Stimulated activated CD8-positive, alpha-beta memory T cell treated with anti-CD3 and anti-CD28 coated beads, Interleukin-12 subunit alpha, Interleukin-12 subunit beta, amount 100 ng/mL, for 24 hours (primary cell): ENCODE measurements at regions not wholly inside any gene's neighbourhood (a gene's known extent, or its start where the extent isn't known, plus 50 kb on each side); places are given as distances from the start of the nearest gene placed in this dataset.

Experiments
- DNase-seq: peaks from one replicate; pipeline ENCODE4 v3.0.0-alpha.2; 2020; ENCODE audit errors: extremely low read depth

- no peak for DNase-seq
Observed at GRCh38 chr6:98546376-98546775, 288.0 kb upstream of the POU3F2 start.

- DNase-seq, result no peak
Observed at GRCh38 chr6:98547151-98547550, 287.2 kb upstream of the POU3F2 start.

GRCh38 chr6:98547634-98548033 lies 286.7 kb upstream of the POU3F2 start:
- no peak for DNase-seq

GRCh38 chr6:98548301-98548700 lies 286.1 kb upstream of the POU3F2 start:
- no peak for DNase-seq

- no peak for DNase-seq
Observed at GRCh38 chr6:98560418-98560817, 274.0 kb upstream of the POU3F2 start.

- no peak for DNase-seq
Observed at GRCh38 chr6:98560841-98561240, 273.5 kb upstream of the POU3F2 start.

- no peak for DNase-seq
Observed at GRCh38 chr6:98566126-98566525, 268.2 kb upstream of the POU3F2 start.

- no peak for DNase-seq
Observed at GRCh38 chr6:98572579-98572978, 261.8 kb upstream of the POU3F2 start.

DNA sequence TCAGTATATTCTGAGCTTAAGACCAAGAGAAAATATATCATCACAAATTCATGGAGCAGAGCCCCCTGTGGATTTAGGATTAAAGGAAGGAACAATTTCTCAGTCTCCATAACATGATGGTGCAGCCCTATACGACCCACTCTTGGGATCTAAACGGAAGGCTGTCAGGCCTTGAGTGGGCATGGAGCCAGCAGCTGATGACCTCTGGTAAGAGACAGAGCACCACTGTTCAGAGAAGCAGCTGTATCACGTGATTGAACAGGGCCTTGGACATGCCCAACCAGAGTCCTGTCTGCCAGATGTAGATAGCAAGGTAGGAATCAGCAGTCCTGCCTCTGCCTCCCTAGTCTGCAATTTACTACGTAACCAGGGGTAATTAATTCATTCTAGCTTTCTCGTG lies 259.4 kb upstream of the POU3F2 start:
- no peak for DNase-seq

GRCh38 chr6:98576791-98577190 lies 257.6 kb upstream of the POU3F2 start:
- DNase-seq, result no peak

GRCh38 chr6:98578016-98578415 lies 256.4 kb upstream of the POU3F2 start:
- DNase-seq, result no peak

DNA sequence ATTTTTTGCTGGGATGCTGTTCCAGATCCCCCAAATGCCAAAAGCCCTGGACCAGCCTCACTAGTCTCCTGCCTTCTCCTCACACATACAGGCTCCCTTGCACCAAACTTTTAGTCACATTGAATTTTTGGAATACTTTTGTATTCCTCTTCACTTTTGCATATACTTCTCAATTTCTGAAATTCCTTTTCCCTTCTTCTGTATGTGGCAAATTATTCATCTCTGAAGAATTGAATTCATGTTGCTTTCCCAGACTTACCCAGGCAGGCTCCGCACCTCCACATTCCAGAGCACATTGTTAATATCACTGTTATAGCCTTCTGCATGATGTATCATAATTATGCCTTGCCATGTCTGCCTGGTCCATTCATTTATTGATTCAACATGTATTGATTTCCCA lies 255.3 kb upstream of the POU3F2 start:
- DNase-seq, result no peak

- DNase-seq, result no peak
Observed at GRCh38 chr6:98579941-98580340, 254.4 kb upstream of the POU3F2 start.

DNA sequence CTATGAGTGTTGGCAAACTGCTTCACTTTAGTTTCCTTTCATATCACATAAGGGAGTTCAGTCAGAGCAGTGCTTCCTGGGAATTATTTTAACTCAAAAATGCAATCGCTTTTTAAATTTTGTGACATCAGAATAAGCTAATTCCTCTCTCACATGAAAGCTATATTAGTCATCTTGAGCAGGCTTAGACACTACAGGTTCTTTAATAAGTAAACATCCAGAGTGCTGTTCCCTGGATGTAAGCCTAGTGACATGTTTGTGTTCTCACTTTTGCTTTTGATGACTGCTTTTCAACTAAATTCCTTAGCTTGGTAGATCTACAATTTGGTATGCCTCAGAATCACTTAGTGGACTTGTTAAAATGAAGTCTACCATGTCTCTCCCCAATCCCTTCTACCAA lies 252.7 kb upstream of the POU3F2 start:
- DNase-seq, result no peak

- DNase-seq, result no peak
Observed at GRCh38 chr6:98583506-98583905, 250.9 kb upstream of the POU3F2 start.

DNA sequence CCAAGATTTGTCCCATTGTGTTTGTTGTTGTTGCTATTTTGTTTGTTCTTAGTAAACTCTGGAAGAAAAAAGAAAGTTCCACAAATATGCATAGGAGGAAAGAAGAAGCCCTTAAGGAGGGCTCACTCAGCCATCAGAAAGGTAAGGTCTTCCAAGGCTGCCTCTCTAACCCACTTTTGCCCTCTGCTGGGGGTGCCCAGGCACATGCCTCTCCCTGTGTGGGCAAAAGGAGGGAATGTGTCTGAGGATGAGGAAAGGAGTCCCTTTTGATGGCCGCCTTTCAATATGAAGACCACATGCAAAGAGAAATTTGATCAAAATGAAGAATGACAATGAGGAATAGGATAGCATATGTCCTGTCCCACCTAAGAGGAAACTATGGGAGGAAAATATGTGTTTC lies 248.2 kb upstream of the POU3F2 start:
- DNase-seq, result no peak

DNA sequence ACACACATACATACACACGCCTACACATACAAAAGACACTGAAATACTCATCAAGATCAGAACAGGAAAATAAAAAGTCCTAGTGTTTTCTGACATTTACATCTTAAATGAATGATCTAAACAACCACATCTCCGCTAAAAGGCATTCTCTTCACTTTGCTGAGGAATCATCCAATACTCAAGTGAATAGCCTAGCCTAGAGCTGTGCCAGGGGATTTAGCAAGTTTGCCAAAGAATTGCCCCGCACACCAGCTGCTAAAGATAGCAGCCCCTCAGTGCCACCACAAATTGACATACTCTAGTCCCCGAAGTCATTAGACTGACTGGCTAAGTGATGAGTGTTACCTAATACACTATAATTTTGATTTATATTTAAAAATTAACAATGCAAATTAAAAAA lies 246.8 kb upstream of the POU3F2 start:
- no peak for DNase-seq

- DNase-seq, result no peak
Observed at GRCh38 chr6:98589536-98589935, 244.8 kb upstream of the POU3F2 start.

DNA sequence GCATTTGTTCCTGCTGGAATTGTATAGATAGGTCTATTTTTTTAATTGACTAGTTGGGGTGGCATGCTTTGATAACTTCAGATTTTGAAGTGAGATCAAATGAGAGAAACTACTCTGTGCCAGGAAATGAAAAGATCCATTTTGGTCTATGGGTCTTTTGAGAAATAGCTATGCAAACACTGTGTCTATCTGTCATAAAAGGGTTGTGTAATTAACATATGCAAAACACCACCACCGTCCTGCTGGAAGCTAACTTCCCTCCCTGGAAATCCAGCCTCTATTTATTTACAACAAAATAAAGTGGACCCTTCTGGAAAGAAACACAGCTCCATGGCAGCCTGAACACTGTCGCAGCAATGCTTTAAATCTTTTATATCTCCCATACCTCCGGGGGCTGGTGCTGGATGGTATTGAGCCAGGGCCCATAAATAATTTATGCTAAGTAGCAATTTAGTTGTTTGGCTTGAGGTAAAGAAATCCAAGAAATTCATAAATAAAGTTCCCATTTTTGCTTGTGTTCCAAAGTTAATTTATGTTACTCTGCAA lies 244.2 kb upstream of the POU3F2 start:
- DNase-seq, result no peak

DNA sequence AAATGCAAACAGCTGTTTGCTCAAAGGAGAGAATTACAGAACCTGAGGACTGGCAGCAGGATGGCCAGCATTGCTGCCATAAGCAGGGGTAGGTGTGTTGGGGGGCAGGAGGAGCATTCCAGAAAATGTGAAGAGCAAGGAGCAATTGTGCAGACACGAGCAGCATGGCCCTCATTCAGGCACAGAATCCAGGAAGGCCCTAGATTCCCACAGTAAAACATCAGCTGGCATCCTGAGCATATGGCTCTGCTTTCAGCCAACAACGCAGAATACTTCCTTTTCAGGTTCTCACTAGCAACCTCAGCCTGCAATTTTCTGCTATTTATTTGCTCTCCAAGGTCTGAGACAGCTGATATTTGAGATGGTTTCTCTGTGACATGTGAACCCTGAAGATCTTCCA lies 243.4 kb upstream of the POU3F2 start:
- no peak for DNase-seq

- no peak for DNase-seq
Observed at GRCh38 chr6:98593676-98594075, 240.7 kb upstream of the POU3F2 start.

- no peak for DNase-seq
Observed at GRCh38 chr6:98601716-98602115, 232.7 kb upstream of the POU3F2 start.

DNA sequence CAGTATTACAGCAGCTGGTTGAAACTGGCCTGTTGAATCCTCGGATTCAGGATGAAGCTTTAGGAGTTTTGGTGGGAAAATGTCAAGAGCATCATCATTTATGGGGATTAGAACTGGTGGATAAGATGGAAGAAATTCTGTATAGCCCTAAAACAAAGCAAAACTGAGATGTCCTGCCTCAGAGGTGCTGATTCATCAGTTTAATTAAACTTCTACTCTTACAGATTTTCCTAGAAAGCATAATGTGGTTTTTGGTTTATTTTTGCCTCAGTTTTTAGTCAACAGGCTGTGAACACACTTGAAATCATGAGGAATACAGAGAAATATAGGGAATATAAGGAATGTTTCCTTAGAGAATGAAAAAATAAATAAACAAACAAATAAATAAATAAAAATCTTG lies 228.7 kb upstream of the POU3F2 start:
- no peak for DNase-seq

DNA sequence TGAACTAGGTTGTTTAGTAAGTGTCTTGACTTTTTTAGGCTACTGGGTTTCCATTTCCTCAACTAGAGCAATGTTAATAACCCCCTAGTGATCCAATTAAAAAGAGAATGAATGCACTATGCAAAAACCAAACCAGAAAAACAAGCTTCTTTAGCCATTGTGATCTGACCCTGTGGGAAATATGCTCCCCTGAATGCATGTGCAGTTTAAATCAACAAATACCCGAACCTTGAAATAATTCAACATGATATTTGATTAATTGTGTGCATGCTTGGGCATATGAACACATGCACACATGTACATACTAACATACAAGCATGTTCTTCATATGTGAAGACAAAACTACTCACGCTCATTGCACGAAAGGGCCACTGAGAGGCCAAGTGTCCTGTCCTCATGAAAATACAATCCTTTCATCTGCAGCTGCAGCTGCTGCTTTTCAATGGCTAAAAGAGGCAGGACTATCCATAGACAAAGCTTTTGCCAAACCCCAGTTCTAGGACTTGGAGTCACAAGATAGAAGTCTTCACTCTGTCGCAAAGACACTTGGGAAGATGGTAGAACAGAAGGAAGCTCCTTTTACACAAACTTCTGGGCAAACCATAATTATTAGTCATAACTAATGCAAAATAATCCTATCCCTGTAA lies 207.1 kb upstream of the POU3F2 start:
- DNase-seq, result no peak
